Heart right ventricle (tissue), 16 donors: ENCODE measurements at regions not wholly inside any gene's neighbourhood (a gene's known extent, or its start where the extent isn't known, plus 50 kb on each side); places are given as distances from the start of the nearest gene placed in this dataset.

Experiments
- ATAC-seq, 8 donors: fragments of 200-7000 bp; cut with Tn5 transposase; one replicate each; pipeline ENCODE4 v1.9.1; 2020; ENCODE audit warnings: mild to moderate bottlenecking in 8 of 8, moderate library complexity in 8 of 8, moderate number of reproducible peaks in 1 of 8
- DNase-seq, 2 donors: peaks; one replicate each; pipeline ENCODE4 v3.0.0-alpha.2; 2020
- H3K27ac ChIP-seq, 10 donors: fragments of 200-600 bp; sonication (generic) in 2 of 10; one replicate each; pipeline versions ENCODE4 v1.5.0 to v1.8.0; 2020 to 2022; ENCODE audit warnings: mild to moderate bottlenecking in 3 of 10
- H3K27me3 ChIP-seq, 7 donors: fragments of 200-600 bp; one replicate each; pipeline ENCODE4 v1.8.0; 2021 to 2022; ENCODE audit warnings: mild to moderate bottlenecking in 2 of 7
- H3K36me3 ChIP-seq, 9 donors: fragments of 200-600 bp; sonication (generic) in 1 of 9; one replicate each; pipeline versions ENCODE4 v1.5.0 to v1.8.0; 2020 to 2022; ENCODE audit warnings: mild to moderate bottlenecking in 2 of 9
- H3K4me1 ChIP-seq, 9 donors: fragments of 200-600 bp; sonication (generic) in 1 of 9; one replicate each; pipeline versions ENCODE4 v1.5.0 to v1.8.0; 2020 to 2022; ENCODE audit warnings: mild to moderate bottlenecking in 4 of 9
- H3K4me3 ChIP-seq, 10 donors: fragments of 200-600 bp; sonication (generic) in 2 of 10; one replicate each; pipeline versions ENCODE4 v1.5.0 to v1.8.0; 2020 to 2022; ENCODE audit warnings: mild to moderate bottlenecking in 7 of 10, moderate library complexity in 2 of 10
- H3K9me3 ChIP-seq, 11 donors: fragments of 200-600 bp in 10 of 11; sonication (generic) in 2 of 11; one replicate each; pipeline versions ENCODE4 v1.5.0 to v1.8.0; 2013 to 2022; ENCODE audit warnings: mild to moderate bottlenecking in 2 of 11, control low read depth in 1 of 11, moderate library complexity in 1 of 11
- WGBS, 2 donors: extraction: QIAGEN DNeasy Blood & Tissue Kit; methylation state at CpG; one replicate each; pipeline ENCODE4 v1.1.7; 2013; ENCODE audit warnings: inconsistent platforms in 1 of 2; 5-methylcytosine and 5-hydroxymethylcytosine counted together
- intact Hi-C, 10 donors: fragments of 100-400 bp; cut with DNase I; formaldehyde crosslinking; loops; one replicate each; pipeline versions ENCODE4 v1.11.1 to v1.14.2; 2022
- TF ChIP-seq, protein P1 (sequence below), 9 donors: fragments of 200-600 bp; sonication (generic) in 2 of 9; IDR thresholded peaks; one replicate each; pipeline versions ENCODE4 v1.5.0 to v1.8.0; 2021 to 2022; ENCODE audit warnings: antibody characterized with exemption in 9 of 9, mild to moderate bottlenecking in 5 of 9, moderate library complexity in 1 of 9
- donor health status: Arrhythmogenic right ventricular cardiomyopathy.
- donor health status: ischemic (EF 13 %, LVEDD 7.1; RV severe dilation, severe dysfunction).
- donor health status: healthy with polysubstance abuse.
- donor health status: DM: no; HTN: yes; CAD: no.
- donor health status: DM: no; HTN: no; CAD: no.
- donor health status: ischemic (EF 25% LVEDD 6.9; RV normal size, moderate dysfunction).
- donor health status: ischemic (EF 25% LVEDD 5.7; RV mildly dilated, moderate dysfunction).
- donor health status: healthy.
- donor health status: DM: yes; HTN: yes; CAD: no.
- donor health status: Ischemic cardiomyopathy.
- donor health status: ischemic (EF 35%, LVEDD 5.7; RV mildly dilated, moderate dysfunction).
- donor health status: nonischemic (EF 11% LVEDD 7.7; RV severe dilation, severe dysfunction).
- donor health status: DM: yes; HTN: yes; CAD: no.
- donor health status: PGD.
- donor health status: ischemic (EF 29% LVEDD 5.4; RV normal size, mild dysfunction).
- donor health status: nonischemic (EF 23%, LVEDD 6.1; RV moderate dilation, normal function).

DNA sequence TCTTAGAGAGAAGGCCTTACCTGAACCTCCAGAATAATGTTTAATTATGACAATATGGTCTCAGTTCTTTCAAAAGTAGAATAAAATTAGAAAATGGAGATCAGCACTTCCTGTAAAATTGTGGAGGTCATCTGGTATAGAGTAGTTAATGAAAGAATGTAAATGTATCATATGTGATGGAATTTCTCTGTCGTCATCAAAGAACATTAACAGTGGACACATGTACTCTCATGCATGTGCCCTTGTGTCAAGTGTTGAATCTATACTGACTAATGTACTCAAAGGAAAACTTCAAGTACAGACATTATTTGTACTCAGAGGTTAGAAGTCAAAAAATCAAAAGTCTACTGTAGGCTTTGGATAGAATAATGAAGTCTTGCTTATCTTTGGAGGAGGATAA, 129.2 kb upstream of the MYOCD start:
- no peak for ATAC-seq
- TF ChIP-seq, protein P1, sequence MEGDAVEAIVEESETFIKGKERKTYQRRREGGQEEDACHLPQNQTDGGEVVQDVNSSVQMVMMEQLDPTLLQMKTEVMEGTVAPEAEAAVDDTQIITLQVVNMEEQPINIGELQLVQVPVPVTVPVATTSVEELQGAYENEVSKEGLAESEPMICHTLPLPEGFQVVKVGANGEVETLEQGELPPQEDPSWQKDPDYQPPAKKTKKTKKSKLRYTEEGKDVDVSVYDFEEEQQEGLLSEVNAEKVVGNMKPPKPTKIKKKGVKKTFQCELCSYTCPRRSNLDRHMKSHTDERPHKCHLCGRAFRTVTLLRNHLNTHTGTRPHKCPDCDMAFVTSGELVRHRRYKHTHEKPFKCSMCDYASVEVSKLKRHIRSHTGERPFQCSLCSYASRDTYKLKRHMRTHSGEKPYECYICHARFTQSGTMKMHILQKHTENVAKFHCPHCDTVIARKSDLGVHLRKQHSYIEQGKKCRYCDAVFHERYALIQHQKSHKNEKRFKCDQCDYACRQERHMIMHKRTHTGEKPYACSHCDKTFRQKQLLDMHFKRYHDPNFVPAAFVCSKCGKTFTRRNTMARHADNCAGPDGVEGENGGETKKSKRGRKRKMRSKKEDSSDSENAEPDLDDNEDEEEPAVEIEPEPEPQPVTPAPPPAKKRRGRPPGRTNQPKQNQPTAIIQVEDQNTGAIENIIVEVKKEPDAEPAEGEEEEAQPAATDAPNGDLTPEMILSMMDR (IDR thresholded peaks at IDR 0.05): no peak
- intact Hi-C loops: loop anchor here in 2 of 10 donors (10.0 kb wide), 2 partner anchors 352 to 468 kb away; no protein-coding TSS in a partner anchor
- no peak for DNase-seq
- H3K4me1 ChIP-seq: no peaks in the 10 kb centered on the region
- H3K9me3 ChIP-seq: no peaks in the 10 kb centered on the region
- H3K27me3 ChIP-seq: no peaks in the 10 kb centered on the region
- H3K27ac ChIP-seq: no peak overlapping the region
- WGBS, 2 donors: 81 to 90% methylated on average over 1 of the region's 1 CpG
- H3K36me3 ChIP-seq: no peaks in the 10 kb centered on the region
- H3K4me3 ChIP-seq: no peak overlapping the region

DNA sequence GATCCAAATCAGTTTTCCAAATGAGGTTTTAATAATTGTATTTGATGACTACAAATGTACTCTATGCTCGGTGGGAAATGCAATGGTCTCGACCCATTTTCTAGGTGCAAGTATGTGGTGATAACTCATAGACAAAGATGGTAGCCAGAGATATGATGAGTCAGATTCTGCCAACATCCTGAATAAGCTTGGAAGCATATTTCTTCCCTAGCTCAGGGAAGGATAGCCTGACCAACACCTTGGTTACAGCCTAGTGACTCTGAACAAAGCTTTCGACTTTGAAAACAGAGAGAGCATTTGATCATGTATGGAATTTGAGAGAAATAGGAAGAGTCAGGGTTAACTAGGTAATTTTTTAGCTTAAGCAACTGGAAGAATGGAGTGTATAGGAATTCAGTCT, 128.3 kb upstream of the MYOCD start:
- Histone ChIP-seq H3K36me3 (no peaks in the 10 kb centered on the region), H3K4me1 (no peaks in the 10 kb centered on the region), H3K4me3 (no peak overlapping the region), H3K27ac (no peak overlapping the region), H3K27me3 (no peaks in the 10 kb centered on the region), H3K9me3 (no peaks in the 10 kb centered on the region)
- intact Hi-C loops: loop anchor here in 2 of 10 donors (10.0 kb wide), 2 partner anchors 353 to 467 kb away; no protein-coding TSS in a partner anchor
- TF ChIP-seq, protein P1 (IDR thresholded peaks at IDR 0.05): no peak
- no peak for DNase-seq
- no peak for ATAC-seq
- 86 to 92% methylated on average over 3 of the region's 3 CpGs for WGBS, 2 donors

DNA sequence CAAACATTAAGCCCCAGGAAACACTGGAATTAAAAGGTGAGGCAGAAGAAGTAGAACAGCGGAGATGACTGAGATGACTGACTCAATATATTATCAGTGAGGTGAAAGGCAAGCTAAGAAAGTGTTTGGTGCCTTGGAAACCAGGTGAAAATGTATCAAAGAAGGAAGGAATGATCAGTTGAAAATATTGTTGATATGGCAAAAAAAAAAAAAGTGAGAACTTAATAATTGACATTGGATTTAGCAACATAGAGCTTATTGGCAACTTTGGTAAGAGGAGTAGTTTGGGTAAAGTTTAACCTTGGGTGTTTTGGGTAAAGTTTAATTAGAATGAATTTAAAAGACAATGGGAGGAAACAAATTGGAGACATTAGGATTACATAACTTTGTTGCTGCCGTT, 127.7 kb upstream of the MYOCD start:
- TF ChIP-seq, protein P1 (IDR thresholded peaks at IDR 0.05): no peak
- intact Hi-C loops: loop anchor here in 2 of 10 donors (10.0 kb wide), 2 partner anchors 353 to 467 kb away; no protein-coding TSS in a partner anchor
- Histone ChIP-seq H3K9me3 (no peaks in the 10 kb centered on the region), H3K27me3 (no peaks in the 10 kb centered on the region), H3K4me1 (no peaks in the 10 kb centered on the region), H3K4me3 (no peak overlapping the region), H3K27ac (no peak overlapping the region), H3K36me3 (no peaks in the 10 kb centered on the region)
- no peak for DNase-seq
- WGBS, 2 donors: 72 to 77% methylated on average over 2 of the region's 2 CpGs
- no peak for ATAC-seq

DNA sequence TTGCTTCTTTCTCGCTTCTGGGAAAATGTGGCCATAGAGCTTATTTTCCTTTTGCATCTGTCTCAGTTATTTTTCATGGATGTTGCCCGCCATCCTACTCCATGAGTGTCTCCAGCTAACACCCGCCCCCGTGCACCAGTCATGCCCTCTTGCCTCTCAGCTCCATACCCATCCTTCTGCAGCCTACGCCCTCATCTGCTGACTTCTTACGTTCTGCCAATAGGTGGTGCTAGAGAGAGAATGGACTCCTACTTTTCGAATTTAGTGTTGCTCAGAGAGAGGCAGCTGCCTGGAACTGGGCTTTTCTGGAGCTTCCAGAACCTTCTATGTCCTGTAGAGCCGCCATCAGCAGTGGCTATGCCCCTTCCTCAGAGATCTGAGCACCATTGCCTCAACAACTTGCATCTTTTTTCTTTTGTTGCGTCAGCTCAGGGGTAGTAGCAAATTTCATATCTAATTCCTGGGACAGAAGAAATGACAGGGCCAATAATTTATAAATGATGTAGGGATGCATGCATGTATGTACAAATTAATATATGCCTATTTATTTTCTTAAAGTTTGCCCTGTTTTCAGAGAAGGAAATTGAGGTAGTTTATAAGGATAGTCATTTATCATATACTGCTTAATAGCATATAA, 119.7 kb upstream of the MYOCD start:
- Histone ChIP-seq H3K9me3 (no peaks in the 10 kb centered on the region), H3K4me3 (no peak overlapping the region), H3K27ac (no peak overlapping the region), H3K4me1 (peaks cover 0 to 11% (median 0%) of the 10 kb centered on the region in 9 donors), H3K27me3 (no peaks in the 10 kb centered on the region), H3K36me3 (no peaks in the 10 kb centered on the region)
- intact Hi-C loops: loop anchor here (1.0 to 10.0 kb wide), 11 partner anchors 76 to 459 kb away; partner anchors contain the start of gene MYOCD (in 4 of the 10)
- WGBS, 2 donors: 30 to 31% methylated on average over 9 of the region's 9 CpGs
- ATAC-seq (peak; percentile 73 to 90 (median 84)), DNase-seq (peak in 1 of 2 donors; percentile 31)
- TF ChIP-seq, protein P1 (IDR thresholded peaks at IDR 0.05): peak; percentile 45 to 78 (median 72)
